A673 (cell line): ENCODE measurements at regions not wholly inside any gene's neighbourhood (a gene's known extent, or its start where the extent isn't known, plus 50 kb on each side); places are given as distances from the start of the nearest gene placed in this dataset.

ENCODE experiments used
- EZH2 ChIP-seq: fragments of 200-600 bp; sonication (generic); IDR thresholded peaks from 2 replicates; pipeline ENCODE4 v1.6.1; 2017; ENCODE audit warnings: borderline replicate concordance, low read depth, mild to moderate bottlenecking, mixed read lengths, antibody characterized with exemption, low read length; ENCODE audit not compliant: poor library complexity, severe bottlenecking
- TF ChIP-seq, protein P1 (sequence below): fragments of 300-800, 200-600 bp; sonication (generic); conservative IDR thresholded peaks from 2 replicates; pipeline ENCODE4 v1.5.1; 2017; ENCODE audit warnings: low read depth, mild to moderate bottlenecking, antibody characterized with exemption, low read length, moderate library complexity, mixed read lengths

DNA sequence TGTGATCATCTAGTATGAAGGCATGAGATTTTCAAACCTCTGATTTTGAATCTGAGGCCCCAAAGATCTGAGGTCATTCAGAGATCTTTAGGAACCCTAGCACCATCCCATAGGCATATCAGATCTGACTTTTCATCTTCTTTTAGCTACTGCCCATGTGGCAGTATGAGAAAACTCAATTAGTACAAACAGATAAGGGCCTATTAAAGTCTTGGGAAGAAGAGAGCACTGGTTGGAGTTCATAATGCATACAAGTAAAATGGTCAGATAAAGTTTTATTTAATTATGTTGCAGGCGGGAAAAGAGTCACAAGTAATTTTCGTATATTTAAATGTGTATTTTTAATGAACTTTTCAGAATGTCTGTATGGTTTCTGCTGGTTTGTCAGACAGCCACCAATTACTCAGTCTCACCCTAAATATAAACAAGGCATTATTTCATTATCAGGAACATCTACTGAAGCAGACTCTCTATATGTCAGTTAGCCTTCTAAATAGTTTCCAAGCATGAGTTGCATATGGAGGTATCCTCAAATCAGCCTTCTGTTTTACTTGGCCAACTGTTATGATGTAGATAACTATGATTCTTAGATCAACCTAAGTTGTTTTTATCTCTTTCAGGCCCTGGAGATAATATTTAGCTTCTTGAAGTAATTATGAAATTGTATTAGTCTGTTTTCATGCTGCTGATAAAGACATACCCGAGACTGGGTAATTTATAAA is 340.3 kb upstream of the TBC1D5 start:
- TF ChIP-seq EZH2: no peak
- TF ChIP-seq, protein P1, sequence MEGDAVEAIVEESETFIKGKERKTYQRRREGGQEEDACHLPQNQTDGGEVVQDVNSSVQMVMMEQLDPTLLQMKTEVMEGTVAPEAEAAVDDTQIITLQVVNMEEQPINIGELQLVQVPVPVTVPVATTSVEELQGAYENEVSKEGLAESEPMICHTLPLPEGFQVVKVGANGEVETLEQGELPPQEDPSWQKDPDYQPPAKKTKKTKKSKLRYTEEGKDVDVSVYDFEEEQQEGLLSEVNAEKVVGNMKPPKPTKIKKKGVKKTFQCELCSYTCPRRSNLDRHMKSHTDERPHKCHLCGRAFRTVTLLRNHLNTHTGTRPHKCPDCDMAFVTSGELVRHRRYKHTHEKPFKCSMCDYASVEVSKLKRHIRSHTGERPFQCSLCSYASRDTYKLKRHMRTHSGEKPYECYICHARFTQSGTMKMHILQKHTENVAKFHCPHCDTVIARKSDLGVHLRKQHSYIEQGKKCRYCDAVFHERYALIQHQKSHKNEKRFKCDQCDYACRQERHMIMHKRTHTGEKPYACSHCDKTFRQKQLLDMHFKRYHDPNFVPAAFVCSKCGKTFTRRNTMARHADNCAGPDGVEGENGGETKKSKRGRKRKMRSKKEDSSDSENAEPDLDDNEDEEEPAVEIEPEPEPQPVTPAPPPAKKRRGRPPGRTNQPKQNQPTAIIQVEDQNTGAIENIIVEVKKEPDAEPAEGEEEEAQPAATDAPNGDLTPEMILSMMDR: no peak
